GM23248 (cell line): ENCODE measurements at regions not wholly inside any gene's neighbourhood (a gene's known extent, or its start where the extent isn't known, plus 50 kb on each side); places are given as distances from the start of the nearest gene placed in this dataset.

Experiments used
- DNase-seq: peaks from one replicate; pipeline ENCODE4 v3.0.0-alpha.2; 2015
- H2AFZ ChIP-seq: fragments of 200-600 bp; sonication (generic); 2 replicates; pipeline ENCODE4 v1.6.1; 2016; ENCODE audit warnings: antibody characterized with exemption
- H3F3A ChIP-seq: fragments of 200-600 bp; sonication (generic); 2 replicates; pipeline ENCODE4 v1.6.1; 2016; ENCODE audit warnings: mild to moderate bottlenecking, antibody characterized with exemption, mixed run types; ENCODE audit not compliant: insufficient read depth
- H3K27ac ChIP-seq: fragments of 200-600 bp; sonication (generic); 2 replicates; pipeline ENCODE4 v1.5.1; 2016; ENCODE audit warnings: mild to moderate bottlenecking
- H3K27me3 ChIP-seq: fragments of 200-600 bp; sonication (generic); replicated peaks from 2 replicates; pipeline ENCODE4 v1.6.1; 2016; ENCODE audit warnings: mild to moderate bottlenecking; ENCODE audit not compliant: insufficient read depth
- H3K36me3 ChIP-seq: fragments of 200-600 bp; sonication (generic); 2 replicates; pipeline ENCODE4 v1.6.1; 2016; ENCODE audit warnings: low read depth, mild to moderate bottlenecking
- H3K4me1 ChIP-seq: fragments of 200-600 bp; sonication (generic); 2 replicates; pipeline ENCODE4 v1.6.1; 2016; ENCODE audit warnings: mild to moderate bottlenecking; ENCODE audit not compliant: insufficient read depth
- H3K4me2 ChIP-seq: fragments of 200-600 bp; sonication (generic); one replicate; pipeline ENCODE4 v1.6.1; 2016; ENCODE audit warnings: mild to moderate bottlenecking; ENCODE audit not compliant: unreplicated experiment
- H3K4me3 ChIP-seq: fragments of 200-600 bp; sonication (generic); 2 replicates; pipeline ENCODE4 v1.5.1; 2016; ENCODE audit warnings: mild to moderate bottlenecking
- H3K79me2 ChIP-seq: fragments of 200-600 bp; sonication (generic); 2 replicates; pipeline ENCODE4 v1.6.1; 2016; ENCODE audit warnings: mild to moderate bottlenecking; ENCODE audit not compliant: insufficient read depth
- H3K9ac ChIP-seq: fragments of 200-600 bp; sonication (generic); 2 replicates; pipeline ENCODE4 v1.6.1; 2016; ENCODE audit warnings: mild to moderate bottlenecking
- H3K9me2 ChIP-seq: fragments of 200-600 bp; sonication (generic); 2 replicates; pipeline ENCODE4 v1.6.1; 2016; ENCODE audit warnings: mixed run types, mild to moderate bottlenecking, moderate library complexity; ENCODE audit not compliant: insufficient read depth
- H3K9me3 ChIP-seq: fragments of 200-600 bp; sonication (generic); one replicate; pipeline ENCODE4 v1.6.1; 2017; ENCODE audit warnings: low read depth
- H4K20me1 ChIP-seq: fragments of 200-600 bp; sonication (generic); 2 replicates; pipeline ENCODE4 v1.6.0; 2016; ENCODE audit not compliant: insufficient read depth
- EZH2 ChIP-seq: fragments of 200-600 bp; sonication (generic); IDR thresholded peaks from 2 replicates; pipeline ENCODE4 v1.6.1; 2018; ENCODE audit warnings: antibody characterized with exemption, mild to moderate bottlenecking; ENCODE audit not compliant: insufficient read depth, poor library complexity, severe bottlenecking
- EZH2phosphoT487 ChIP-seq: fragments of 200-600 bp; sonication (generic); IDR thresholded peaks from 2 replicates; pipeline ENCODE4 v1.6.1; 2018; ENCODE audit warnings: antibody characterized with exemption, moderate library complexity, mild to moderate bottlenecking, low read depth; ENCODE audit not compliant: insufficient read depth
- WGBS, 2 experiments: methylation state at CpG; one replicate each; pipeline ENCODE4 v1.1.6; 2015 to 2017; ENCODE audit warnings: low lambda C conversion rate in 2 of 2, low coverage in 1 of 2; ENCODE audit errors: missing lambda C conversion rate in 2 of 2; 5-methylcytosine and 5-hydroxymethylcytosine counted together
- in situ Hi-C: fragments of 300-500 bp; cut with MboI; formaldehyde crosslinking; loops from 2 replicates; pipeline ENCODE4 v1.15.0; 2020

DNA sequence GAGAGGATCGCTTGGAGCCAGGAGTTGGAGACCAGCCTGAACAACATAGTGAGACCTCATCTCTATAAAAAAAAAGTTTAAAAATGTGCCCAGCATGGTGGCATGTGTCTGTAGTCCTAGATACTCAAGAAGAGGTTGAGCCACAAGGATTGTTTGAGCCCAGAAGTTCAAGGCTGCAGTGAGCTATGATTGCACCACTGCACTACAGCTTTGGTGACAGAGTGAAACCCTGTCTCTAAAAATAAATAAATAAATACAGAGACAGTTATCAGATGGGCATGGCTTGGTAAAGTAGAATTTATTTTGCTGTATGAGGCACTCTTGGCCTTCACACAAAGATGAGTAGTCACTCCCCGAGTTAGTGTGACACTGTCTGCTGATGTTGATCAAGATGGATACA, 54.1 kb upstream of the SPRY1 start:
- Histone ChIP-seq H3K27me3 (no peaks in the 10 kb centered on the region), H3K9me3 (no peaks in the 10 kb centered on the region), H3K36me3 (no peaks in the 10 kb centered on the region), H3K4me3 (no peak overlapping the region), H3K9ac (no peak overlapping the region), H3K79me2 (no peaks in the 10 kb centered on the region), H3K27ac (no peak overlapping the region), H3F3A (peaks cover 14% of the 10 kb centered on the region), H3K4me2 (no peak overlapping the region), H3K4me1 (peaks cover 12% of the 10 kb centered on the region), H4K20me1 (no peaks in the 10 kb centered on the region), H2AFZ (no peak overlapping the region), H3K9me2 (no peaks in the 10 kb centered on the region)
- DNase-seq = no peak
- 76 to 79% methylated on average over 2 of the region's 2 CpGs for WGBS, 2 experiments
- TF ChIP-seq EZH2phosphoT487 (no peak), EZH2 (no peak)
- in situ Hi-C loops = no loop called here

DNA sequence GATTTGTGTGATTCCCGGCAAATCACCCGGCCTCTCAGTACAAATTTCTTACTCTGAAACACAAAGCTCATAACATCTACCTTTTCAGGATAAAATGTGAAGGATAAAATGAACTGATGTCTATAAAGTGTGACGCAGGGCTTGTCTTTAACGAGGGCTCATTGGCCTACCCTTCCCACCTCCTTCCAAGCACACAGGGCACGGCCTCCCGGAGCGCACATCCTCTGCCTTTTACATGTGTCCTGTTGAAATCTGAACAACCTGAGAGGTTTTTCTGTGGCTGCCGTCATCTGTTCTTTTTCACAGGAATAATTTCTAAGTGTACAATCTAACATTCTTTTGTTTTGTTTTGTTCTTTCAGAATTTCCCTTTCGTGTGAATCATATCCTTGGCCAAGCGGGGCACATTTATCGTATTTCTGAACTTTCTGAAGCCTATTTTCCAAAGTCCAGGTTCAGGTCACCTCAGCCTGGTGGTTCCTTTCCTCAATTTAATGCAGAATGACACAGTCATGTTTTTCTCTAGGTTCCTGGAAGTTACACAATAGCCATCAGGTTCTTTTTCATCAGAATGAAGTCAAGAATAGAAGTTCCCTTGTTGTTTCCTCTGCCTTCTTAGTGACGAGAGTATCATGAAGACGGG, 53.1 kb upstream of the SPRY1 start:
- Histone ChIP-seq H3K4me1 (peaks cover 12% of the 10 kb centered on the region), H4K20me1 (no peaks in the 10 kb centered on the region), H3K9ac (no peak overlapping the region), H3K9me3 (no peaks in the 10 kb centered on the region), H3K36me3 (no peaks in the 10 kb centered on the region), H3K4me3 (no peak overlapping the region), H3K27me3 (no peaks in the 10 kb centered on the region), H3K79me2 (no peaks in the 10 kb centered on the region), H3K27ac (no peak overlapping the region), H3F3A (peaks cover 14% of the 10 kb centered on the region), H2AFZ (no peak overlapping the region), H3K9me2 (no peaks in the 10 kb centered on the region), H3K4me2 (no peak overlapping the region)
- TF ChIP-seq EZH2 (no peak), EZH2phosphoT487 (no peak)
- 96% methylated on average over 13 of the region's 13 CpGs for WGBS, 2 experiments
- in situ Hi-C loops = no loop called here
- DNase-seq = no peak

DNA sequence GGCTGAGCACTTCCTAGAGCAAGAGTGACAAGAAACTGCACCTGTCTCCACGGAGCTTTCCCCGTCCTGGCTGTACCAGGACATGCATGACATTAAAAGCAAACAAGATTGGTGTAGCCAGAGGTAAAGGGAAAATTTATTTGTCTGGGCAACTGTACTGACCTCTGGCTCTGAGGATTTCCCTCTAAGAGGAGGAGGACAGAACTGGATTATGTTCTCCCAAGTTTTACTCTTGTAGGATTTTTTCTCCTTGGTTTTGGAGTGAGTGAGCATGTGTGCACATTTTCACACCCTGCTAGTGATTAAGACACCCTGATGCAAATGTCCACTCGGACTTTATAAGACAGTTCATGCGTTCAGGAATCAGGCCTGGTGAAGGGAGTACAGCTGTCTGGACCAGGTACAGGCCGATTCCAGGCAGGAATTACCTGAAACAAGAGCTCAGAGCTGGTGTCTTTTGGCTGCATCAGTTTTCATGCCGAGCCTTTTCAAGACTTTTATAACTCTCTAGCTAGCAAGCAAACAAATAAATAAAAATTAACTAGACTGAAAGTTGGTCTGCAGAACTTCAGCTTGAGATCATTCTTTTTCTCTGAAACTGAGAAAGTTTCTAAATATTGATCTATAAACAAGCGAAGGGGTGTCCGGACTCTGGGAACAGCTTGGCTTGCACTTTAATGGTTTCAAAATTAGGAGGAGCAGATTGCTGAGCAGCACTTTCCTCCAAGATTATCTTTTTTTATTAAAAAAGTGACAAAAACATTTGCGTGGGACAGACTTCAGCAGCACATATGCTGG, 51.3 kb upstream of the SPRY1 start:
- H3K9ac ChIP-seq = no peak overlapping the region
- TF ChIP-seq EZH2 (no peak), EZH2phosphoT487 (no peak)
- H3K9me3 ChIP-seq = no peaks in the 10 kb centered on the region
- in situ Hi-C loops = no loop called here
- no peaks in the 10 kb centered on the region for H4K20me1 ChIP-seq
- peaks cover 5% of the 10 kb centered on the region for H3K4me1 ChIP-seq
- WGBS, 2 experiments = 57 to 61% methylated on average over 9 of the region's 9 CpGs
- H3K27me3 ChIP-seq = no peaks in the 10 kb centered on the region
- no peak overlapping the region for H3K4me2 ChIP-seq
- H3K36me3 ChIP-seq = no peaks in the 10 kb centered on the region
- H3K79me2 ChIP-seq = no peaks in the 10 kb centered on the region
- DNase-seq = no peak
- no peak overlapping the region for H3K4me3 ChIP-seq
- 0 out of 2 replicates have a peak overlapping the region, but pooled peaks have one; percentile 11 for H2AFZ ChIP-seq
- no peak overlapping the region for H3K27ac ChIP-seq
- H3F3A ChIP-seq = peaks cover 7% of the 10 kb centered on the region
- no peaks in the 10 kb centered on the region for H3K9me2 ChIP-seq

DNA sequence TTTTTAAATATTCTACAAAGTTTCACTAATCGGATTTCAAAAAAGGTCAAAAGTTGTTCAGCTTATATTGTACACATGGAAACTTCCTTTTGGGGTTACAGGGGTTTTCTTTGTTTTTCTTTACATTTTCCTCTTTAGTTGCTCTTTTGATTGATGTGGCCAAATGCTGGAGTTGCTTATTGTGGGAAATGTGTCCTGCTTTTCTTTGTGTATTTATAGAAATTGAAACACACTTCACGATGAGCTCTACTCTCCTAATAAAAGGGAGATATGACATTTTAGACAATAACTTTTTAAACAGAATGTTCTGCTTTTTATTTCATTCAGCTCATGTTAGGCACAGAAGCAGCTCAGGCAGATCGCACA, 50.7 kb upstream of the SPRY1 start:
- H3K4me3 ChIP-seq = no peak overlapping the region
- no peaks in the 10 kb centered on the region for H3K36me3 ChIP-seq
- H3K9me3 ChIP-seq = no peaks in the 10 kb centered on the region
- 23 to 29% methylated on average over 3 of the region's 3 CpGs for WGBS, 2 experiments
- no peaks in the 10 kb centered on the region for H3K79me2 ChIP-seq
- H2AFZ ChIP-seq = 0 out of 2 replicates have a peak overlapping the region, but pooled peaks have one; percentile 11
- no peak overlapping the region for H3K27ac ChIP-seq
- no peak overlapping the region for H3K4me2 ChIP-seq
- H3F3A ChIP-seq = peaks cover 1% of the 10 kb centered on the region
- in situ Hi-C loops = no loop called here
- no peaks in the 10 kb centered on the region for H3K9me2 ChIP-seq
- TF ChIP-seq EZH2 = no peak
- no peak for TF ChIP-seq EZH2phosphoT487
- no peaks in the 10 kb centered on the region for H3K4me1 ChIP-seq
- no peak overlapping the region for H3K9ac ChIP-seq
- H4K20me1 ChIP-seq = no peaks in the 10 kb centered on the region
- DNase-seq = no peak
- H3K27me3 ChIP-seq = no peaks in the 10 kb centered on the region
